LNCAP (cell line): ENCODE measurements at regions not wholly inside any gene's neighbourhood (a gene's known extent, or its start where the extent isn't known, plus 50 kb on each side); places are given as distances from the start of the nearest gene placed in this dataset.

Source experiments
- TF ChIP-seq, protein P1 (sequence below): fragments of 450-650 bp; IDR thresholded peaks from 2 replicates; pipeline ENCODE4 v1.5.1; 2017; ENCODE audit warnings: mild to moderate bottlenecking

DNA sequence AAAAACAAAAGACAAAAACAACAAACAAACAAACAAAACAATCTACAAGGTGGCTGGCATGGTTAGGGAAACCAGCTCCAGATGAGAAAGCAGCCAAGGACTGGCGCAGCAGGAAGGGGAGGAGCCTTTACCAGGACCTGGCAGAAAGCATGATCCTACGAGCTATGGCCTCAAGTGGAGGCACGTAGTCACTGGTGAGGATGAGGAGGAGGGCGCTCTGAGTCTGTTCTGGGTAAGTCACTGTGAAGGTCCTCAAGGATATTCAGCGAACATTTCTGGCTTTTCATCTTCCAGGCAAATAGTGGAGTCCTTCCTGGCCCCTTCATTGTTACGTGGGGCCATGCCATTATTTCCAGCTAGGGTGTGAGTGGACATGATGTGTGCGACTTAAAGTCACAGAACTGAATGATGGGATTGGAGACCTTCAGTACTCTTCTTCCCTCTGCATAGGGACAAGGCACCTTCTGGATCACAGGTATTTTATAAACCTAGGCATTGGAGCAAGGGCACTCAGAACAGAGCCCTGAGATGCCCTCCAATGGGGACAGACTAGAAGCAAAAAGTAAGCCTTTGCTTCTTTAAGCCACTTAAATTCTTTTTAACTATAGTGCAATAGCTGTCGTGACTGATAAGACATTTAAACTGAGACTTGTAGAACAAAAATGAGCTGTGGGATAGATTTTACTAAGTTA is 771.3 kb downstream of the RAB28 start:
- TF ChIP-seq, protein P1, sequence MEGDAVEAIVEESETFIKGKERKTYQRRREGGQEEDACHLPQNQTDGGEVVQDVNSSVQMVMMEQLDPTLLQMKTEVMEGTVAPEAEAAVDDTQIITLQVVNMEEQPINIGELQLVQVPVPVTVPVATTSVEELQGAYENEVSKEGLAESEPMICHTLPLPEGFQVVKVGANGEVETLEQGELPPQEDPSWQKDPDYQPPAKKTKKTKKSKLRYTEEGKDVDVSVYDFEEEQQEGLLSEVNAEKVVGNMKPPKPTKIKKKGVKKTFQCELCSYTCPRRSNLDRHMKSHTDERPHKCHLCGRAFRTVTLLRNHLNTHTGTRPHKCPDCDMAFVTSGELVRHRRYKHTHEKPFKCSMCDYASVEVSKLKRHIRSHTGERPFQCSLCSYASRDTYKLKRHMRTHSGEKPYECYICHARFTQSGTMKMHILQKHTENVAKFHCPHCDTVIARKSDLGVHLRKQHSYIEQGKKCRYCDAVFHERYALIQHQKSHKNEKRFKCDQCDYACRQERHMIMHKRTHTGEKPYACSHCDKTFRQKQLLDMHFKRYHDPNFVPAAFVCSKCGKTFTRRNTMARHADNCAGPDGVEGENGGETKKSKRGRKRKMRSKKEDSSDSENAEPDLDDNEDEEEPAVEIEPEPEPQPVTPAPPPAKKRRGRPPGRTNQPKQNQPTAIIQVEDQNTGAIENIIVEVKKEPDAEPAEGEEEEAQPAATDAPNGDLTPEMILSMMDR = no peak

DNA sequence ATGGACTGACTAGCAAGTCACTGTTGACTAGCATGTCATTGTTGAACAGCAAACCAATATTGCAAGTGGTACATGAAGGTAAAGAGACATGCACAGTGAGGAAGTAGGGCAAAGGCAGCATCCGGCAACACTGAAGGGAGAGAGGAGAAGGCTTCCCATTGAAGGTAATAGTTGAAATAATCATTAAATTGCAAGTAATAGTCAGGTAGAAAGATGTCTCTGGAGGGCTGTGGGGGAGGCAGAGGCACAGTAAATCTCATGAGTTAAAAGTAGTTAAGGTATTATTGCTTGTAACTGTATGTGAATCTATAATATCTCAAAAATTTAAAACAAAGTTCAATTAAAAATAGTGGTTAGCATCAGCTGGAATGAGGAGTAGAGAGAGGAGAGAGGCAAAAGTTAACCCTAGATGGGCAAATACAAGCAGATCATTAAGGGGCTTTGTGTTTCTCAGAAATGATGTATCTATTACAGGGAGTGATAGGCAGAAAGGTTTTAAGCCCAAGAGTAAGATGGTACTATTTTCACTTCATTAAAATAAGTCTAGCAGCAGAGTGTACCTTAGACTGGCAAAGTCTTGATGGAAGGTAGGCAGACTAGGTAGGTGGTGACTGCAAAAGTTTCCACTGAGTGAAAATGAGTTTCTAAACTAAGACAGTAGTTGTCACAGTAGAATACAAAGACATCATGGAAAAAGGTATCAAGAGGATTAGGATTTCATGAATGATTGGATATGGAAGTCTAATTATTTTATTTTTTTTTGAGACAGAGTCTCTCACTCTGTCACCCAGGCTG is 776.6 kb downstream of the RAB28 start:
- TF ChIP-seq, protein P1 = no peak

DNA sequence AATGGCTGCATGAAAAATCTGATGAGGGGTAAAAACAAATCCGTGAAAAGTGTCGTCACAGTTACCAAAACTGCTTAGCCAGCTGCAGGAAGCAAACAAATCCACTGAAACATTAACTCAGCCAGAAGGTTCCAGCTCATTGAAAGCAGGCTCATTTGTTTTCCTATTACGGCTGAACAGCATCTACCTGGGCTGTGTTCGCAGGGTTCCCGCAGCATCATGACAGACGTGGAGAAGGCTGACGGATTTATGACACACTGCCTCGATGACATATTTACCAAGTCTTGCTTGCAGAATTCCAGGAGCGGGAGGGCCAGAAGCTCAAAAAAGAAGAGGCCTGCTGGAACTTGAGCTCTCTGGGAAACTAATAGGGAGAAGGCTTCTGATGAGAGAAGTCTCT is 781.1 kb downstream of the RAB28 start:
- TF ChIP-seq, protein P1 = no peak

DNA sequence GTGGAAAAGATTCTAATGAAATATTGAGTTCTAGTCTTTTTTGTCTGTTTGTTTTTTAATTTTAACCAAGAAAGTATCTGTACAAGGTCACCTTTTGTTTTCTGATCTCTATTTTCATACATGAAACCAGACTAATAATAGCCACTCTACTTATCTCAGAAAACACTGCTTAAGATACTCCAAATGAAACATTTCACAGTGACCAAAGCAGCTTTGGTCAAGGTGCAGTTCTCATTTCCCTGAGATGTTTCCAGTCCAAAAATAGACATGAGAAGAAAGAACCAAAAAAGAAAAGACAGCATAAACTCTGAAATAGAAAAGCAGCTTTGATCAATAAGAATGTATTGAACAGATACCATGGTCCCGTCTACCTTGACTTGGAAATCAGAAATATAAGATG is 782.8 kb downstream of the RAB28 start:
- TF ChIP-seq, protein P1 = no peak

DNA sequence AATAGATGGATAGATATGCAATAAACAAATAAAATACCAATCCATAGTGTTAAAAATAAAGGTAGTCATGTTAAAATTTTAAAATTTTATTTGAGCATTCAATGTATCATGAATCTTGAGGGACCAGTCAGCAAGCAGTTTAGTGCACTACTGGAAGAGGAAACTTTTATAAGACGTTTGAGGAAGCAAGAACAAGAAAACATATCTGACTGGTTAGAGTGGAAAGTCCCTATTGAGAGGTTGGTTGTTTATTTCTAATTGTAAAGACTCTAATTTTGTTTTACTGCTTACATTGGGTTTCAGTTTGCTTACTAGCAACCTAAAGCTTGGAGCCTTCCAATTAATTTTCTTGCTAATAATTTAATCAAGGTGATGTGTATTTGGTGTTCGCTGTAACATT is 786.2 kb downstream of the RAB28 start:
- TF ChIP-seq, protein P1 = no peak

DNA sequence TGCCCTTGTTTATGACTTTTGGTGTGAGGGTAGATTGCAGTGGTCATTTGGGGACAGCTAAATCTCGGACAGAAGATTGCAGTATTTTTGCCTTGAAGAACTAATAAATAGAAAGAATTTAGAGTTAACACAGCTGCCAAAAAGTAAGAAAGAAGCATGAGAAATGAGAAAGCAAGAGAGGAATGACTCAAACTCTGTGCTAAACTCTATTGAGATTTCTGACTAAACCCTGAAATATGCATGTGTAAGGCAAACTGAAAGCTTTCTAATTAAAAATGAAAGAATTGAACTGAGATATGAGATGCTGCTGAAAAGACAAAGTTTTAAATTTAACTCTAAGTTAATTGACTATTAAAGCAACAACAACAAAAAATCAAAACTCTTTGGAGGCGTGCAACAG is 791.3 kb downstream of the RAB28 start:
- TF ChIP-seq, protein P1 = no peak

DNA sequence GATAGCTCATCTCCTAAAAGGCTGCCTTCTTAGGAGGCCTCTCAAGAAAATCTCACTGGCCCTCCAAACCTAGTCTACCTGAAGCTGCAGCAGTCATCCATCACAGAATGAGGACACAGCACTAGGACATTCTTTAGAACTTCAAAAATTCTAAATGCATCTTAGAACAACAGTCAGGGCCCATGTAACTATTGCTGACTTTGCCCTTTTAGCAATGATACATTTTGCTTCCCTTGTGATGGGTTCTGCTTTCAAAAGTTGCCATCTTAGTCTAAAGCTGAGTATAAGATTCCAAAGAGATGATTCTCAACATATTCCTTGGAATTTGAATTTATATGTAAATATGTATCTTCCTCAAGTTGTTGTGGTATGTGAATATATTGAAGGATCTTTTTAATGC is 793.0 kb downstream of the RAB28 start:
- TF ChIP-seq, protein P1 = no peak
